HL-60 (cell line): ENCODE measurements at regions not wholly inside any gene's neighbourhood (a gene's known extent, or its start where the extent isn't known, plus 50 kb on each side); places are given as distances from the start of the nearest gene placed in this dataset.

Experiments
- DNase-seq, 2 experiments: peaks; one replicate each; pipeline ENCODE4 v3.0.0-alpha.2; 2010 to 2020; ENCODE audit warnings: low read depth in 1 of 2, low spot score in 1 of 2
- H3K27ac ChIP-seq: fragments of 250-450 bp; sonication (Bioruptor Pico); replicated peaks from 2 replicates; pipeline ENCODE4 v1.5.1; 2020; ENCODE audit warnings: mild to moderate bottlenecking, moderate library complexity
- H3K27me3 ChIP-seq: fragments of 250-450 bp; sonication (Bioruptor Pico); 2 replicates; pipeline ENCODE4 v1.5.1; 2021; ENCODE audit warnings: mild to moderate bottlenecking, moderate library complexity; ENCODE audit not compliant: insufficient read depth, poor library complexity, severe bottlenecking
- H3K4me3 ChIP-seq: replicated peaks from 2 replicates; pipeline ENCODE4 v1.5.1; 2011; ENCODE audit warnings: mild to moderate bottlenecking, control low read depth, low read length; ENCODE audit not compliant: insufficient read depth
- CTCF ChIP-seq: IDR thresholded peaks from one replicate; pipeline ENCODE4 v1.5.1; 2011; ENCODE audit warnings: low read length, control low read depth, inconsistent platforms; ENCODE audit not compliant: insufficient read depth
- GABPA ChIP-seq: IDR thresholded peaks from 2 replicates; pipeline ENCODE4 v1.6.1; 2012; ENCODE audit warnings: low read depth
- POLR2AphosphoS5 ChIP-seq: IDR thresholded peaks from 2 replicates; pipeline ENCODE4 v1.6.1; 2012; ENCODE audit warnings: low read depth
- REST ChIP-seq: IDR thresholded peaks from 2 replicates; pipeline ENCODE4 v1.6.1; 2012; ENCODE audit warnings: low read depth; ENCODE audit not compliant: insufficient replicate concordance
- SPI1 ChIP-seq: IDR thresholded peaks from 2 replicates; pipeline ENCODE4 v1.6.1; 2012; ENCODE audit warnings: low read depth, mild to moderate bottlenecking, borderline replicate concordance

- Histone ChIP-seq H3K27ac (no peak overlapping the region), H3K27me3 (peaks cover 24% of the 10 kb centered on the region), H3K4me3 (no peak overlapping the region)
- no peak for DNase-seq
- TF ChIP-seq POLR2AphosphoS5 (no peak), CTCF (no peak), SPI1 (no peak), REST (no peak), GABPA (no peak)
Measured at GRCh38 chr3:126292318-126293070, 64.7 kb downstream of the KLF15 start.

- peaks cover 27% of the 10 kb centered on the region for H3K27me3 ChIP-seq
- H3K27ac ChIP-seq = no peak overlapping the region
- no peak for DNase-seq
- no peak overlapping the region for H3K4me3 ChIP-seq
- TF ChIP-seq POLR2AphosphoS5 = no peak
- no peak for TF ChIP-seq REST
- TF ChIP-seq CTCF = no peak
- TF ChIP-seq GABPA = no peak
- no peak for TF ChIP-seq SPI1
Measured at GRCh38 chr3:126291537-126291936, 65.7 kb downstream of the KLF15 start.

- Histone ChIP-seq H3K27me3 (peaks cover 28% of the 10 kb centered on the region), H3K4me3 (no peak overlapping the region), H3K27ac (no peak overlapping the region)
- no peak for TF ChIP-seq POLR2AphosphoS5
- no peak for TF ChIP-seq REST
- TF ChIP-seq GABPA = no peak
- TF ChIP-seq SPI1 = no peak
- TF ChIP-seq CTCF = no peak
- DNase-seq = no peak
Measured at GRCh38 chr3:126291061-126291460, 66.1 kb downstream of the KLF15 start.
